Panc1 (cell line): ENCODE measurements at regions not wholly inside any gene's neighbourhood (a gene's known extent, or its start where the extent isn't known, plus 50 kb on each side); places are given as distances from the start of the nearest gene placed in this dataset.

ENCODE experiments used
- ATAC-seq: fragments of 200-7000 bp; cut with Tn5 transposase; 2 replicates; pipeline ENCODE4 v1.9.1; 2020; ENCODE audit warnings: mild to moderate bottlenecking, moderate library complexity
- BruUV-seq: library from RNA; stranded (reverse); fragments of 400-500 nt; replicated peaks from 2 replicates; lab custom pipeline; 2021; lab: Mats Ljungman, UMichigan
- CTCF ChIA-PET: fragments of 300-600 bp; sonication (Branson Sonifier 250); formaldehyde crosslinking; loops from one replicate; lab custom pipeline; 2022; ENCODE audit warnings: antibody characterized with exemption; lab: Charles Lee
- POLR2A ChIA-PET: fragments of 300-600 bp; sonication (Branson Sonifier 250); formaldehyde crosslinking; loops from one replicate; lab custom pipeline; 2022; ENCODE audit warnings: antibody characterized with exemption; lab: Charles Lee
- DNase-seq: peaks from one replicate; pipeline ENCODE4 v3.0.0-alpha.2; 2010; ENCODE audit warnings: low read depth, low spot score
- H3K27ac ChIP-seq: 2 replicates; pipeline ENCODE4 v1.5.1; 2011; ENCODE audit warnings: mild to moderate bottlenecking, low read length, inconsistent platforms
- H3K27me3 ChIP-seq: fragments of 200-500 bp; sonication (Bioruptor generic); 2 replicates; pipeline ENCODE4 v1.6.0; 2014; ENCODE audit warnings: low read length, inconsistent platforms; ENCODE audit not compliant: control insufficient read depth, insufficient read depth
- H3K36me3 ChIP-seq: fragments of 200-500 bp; sonication (Bioruptor generic); 2 replicates; pipeline ENCODE4 v1.5.1; 2014; ENCODE audit warnings: inconsistent platforms, mild to moderate bottlenecking, low read length, moderate library complexity; ENCODE audit not compliant: control insufficient read depth, insufficient read depth
- H3K4me1 ChIP-seq: 2 replicates; pipeline ENCODE4 v1.5.1; 2011; ENCODE audit warnings: inconsistent platforms, mild to moderate bottlenecking, low read length, moderate library complexity; ENCODE audit not compliant: control insufficient read depth, insufficient read depth
- H3K4me3 ChIP-seq, 2 experiments: 2 replicates each; pipeline ENCODE4 v1.5.1; 2011 to 2012; ENCODE audit warnings: low read depth in 2 of 2, low read length in 2 of 2, mild to moderate bottlenecking in 2 of 2, inconsistent platforms in 1 of 2, moderate library complexity in 1 of 2
- H3K9me3 ChIP-seq: fragments of 200-500 bp; sonication (Bioruptor generic); 2 replicates; pipeline ENCODE4 v1.5.1; 2014; ENCODE audit warnings: low read depth, mild to moderate bottlenecking, inconsistent platforms, low read length, moderate library complexity; ENCODE audit not compliant: control insufficient read depth, insufficient read depth
- POLR2AphosphoS5 ChIP-seq: IDR thresholded peaks from 2 replicates; pipeline ENCODE4 v1.6.1; 2012; ENCODE audit warnings: mild to moderate bottlenecking, low read depth, low read length, moderate library complexity
- SIN3A ChIP-seq: IDR thresholded peaks from 2 replicates; pipeline ENCODE4 v1.6.1; 2012; ENCODE audit warnings: low read depth, mild to moderate bottlenecking, low read length, moderate library complexity, borderline replicate concordance; ENCODE audit not compliant: insufficient read depth
- TCF7L2 ChIP-seq: IDR thresholded peaks from 2 replicates; pipeline ENCODE4 v1.6.1; 2011; ENCODE audit warnings: mild to moderate bottlenecking, low read depth, low read length, inconsistent platforms
- in situ Hi-C: cut with HindIII; loops from 2 replicates; pipeline ENCODE4 v1.10.0; 2016; ENCODE audit warnings: low sequenced_read_pairs, low pct_unique_long_range_greater_than_20kb
- intact Hi-C: fragments of 100-400 bp; cut with micrococcal nuclease; formaldehyde crosslinking; loops from one replicate; pipeline ENCODE4 v1.10.0; 2022; ENCODE audit not compliant: unreplicated experiment
- TF ChIP-seq, protein P1 (sequence below): fragments of 450-650 bp; IDR thresholded peaks from 2 replicates; pipeline ENCODE4 v1.5.1; 2017; ENCODE audit warnings: mild to moderate bottlenecking
- TF ChIP-seq, protein P2 (sequence below), 2 experiments: IDR thresholded peaks; 2 replicates each; pipeline ENCODE4 v1.6.1; 2011 to 2012; ENCODE audit warnings: low read depth in 2 of 2, control low read depth in 1 of 2, low read length in 1 of 2, mild to moderate bottlenecking in 1 of 2, moderate library complexity in 1 of 2; ENCODE audit not compliant: insufficient read depth in 1 of 2

DNA sequence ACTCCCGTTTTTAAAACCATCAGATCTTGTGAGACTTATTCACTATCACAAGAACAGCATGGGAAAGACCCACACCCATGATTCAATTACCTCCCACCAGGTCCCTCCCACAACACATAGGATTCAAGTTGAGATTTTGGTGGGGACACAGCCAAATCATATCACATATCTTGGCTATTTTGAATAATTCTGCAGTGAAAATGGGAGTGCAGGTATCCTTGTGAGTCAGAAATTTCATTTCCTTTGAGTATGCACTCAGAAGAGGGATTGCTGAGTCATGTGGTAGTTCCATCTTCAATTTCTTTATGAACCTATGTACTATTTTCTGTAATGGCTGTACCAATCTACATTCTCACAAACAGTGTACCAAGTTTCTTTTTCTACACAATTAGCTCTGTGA lies 125.8 kb downstream of the ANKRD7 start:
- TF ChIP-seq, protein P1, sequence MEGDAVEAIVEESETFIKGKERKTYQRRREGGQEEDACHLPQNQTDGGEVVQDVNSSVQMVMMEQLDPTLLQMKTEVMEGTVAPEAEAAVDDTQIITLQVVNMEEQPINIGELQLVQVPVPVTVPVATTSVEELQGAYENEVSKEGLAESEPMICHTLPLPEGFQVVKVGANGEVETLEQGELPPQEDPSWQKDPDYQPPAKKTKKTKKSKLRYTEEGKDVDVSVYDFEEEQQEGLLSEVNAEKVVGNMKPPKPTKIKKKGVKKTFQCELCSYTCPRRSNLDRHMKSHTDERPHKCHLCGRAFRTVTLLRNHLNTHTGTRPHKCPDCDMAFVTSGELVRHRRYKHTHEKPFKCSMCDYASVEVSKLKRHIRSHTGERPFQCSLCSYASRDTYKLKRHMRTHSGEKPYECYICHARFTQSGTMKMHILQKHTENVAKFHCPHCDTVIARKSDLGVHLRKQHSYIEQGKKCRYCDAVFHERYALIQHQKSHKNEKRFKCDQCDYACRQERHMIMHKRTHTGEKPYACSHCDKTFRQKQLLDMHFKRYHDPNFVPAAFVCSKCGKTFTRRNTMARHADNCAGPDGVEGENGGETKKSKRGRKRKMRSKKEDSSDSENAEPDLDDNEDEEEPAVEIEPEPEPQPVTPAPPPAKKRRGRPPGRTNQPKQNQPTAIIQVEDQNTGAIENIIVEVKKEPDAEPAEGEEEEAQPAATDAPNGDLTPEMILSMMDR: no peak
- TF ChIP-seq POLR2AphosphoS5 (no peak), TCF7L2 (no peak), SIN3A (no peak)
- TF ChIP-seq, protein P2, sequence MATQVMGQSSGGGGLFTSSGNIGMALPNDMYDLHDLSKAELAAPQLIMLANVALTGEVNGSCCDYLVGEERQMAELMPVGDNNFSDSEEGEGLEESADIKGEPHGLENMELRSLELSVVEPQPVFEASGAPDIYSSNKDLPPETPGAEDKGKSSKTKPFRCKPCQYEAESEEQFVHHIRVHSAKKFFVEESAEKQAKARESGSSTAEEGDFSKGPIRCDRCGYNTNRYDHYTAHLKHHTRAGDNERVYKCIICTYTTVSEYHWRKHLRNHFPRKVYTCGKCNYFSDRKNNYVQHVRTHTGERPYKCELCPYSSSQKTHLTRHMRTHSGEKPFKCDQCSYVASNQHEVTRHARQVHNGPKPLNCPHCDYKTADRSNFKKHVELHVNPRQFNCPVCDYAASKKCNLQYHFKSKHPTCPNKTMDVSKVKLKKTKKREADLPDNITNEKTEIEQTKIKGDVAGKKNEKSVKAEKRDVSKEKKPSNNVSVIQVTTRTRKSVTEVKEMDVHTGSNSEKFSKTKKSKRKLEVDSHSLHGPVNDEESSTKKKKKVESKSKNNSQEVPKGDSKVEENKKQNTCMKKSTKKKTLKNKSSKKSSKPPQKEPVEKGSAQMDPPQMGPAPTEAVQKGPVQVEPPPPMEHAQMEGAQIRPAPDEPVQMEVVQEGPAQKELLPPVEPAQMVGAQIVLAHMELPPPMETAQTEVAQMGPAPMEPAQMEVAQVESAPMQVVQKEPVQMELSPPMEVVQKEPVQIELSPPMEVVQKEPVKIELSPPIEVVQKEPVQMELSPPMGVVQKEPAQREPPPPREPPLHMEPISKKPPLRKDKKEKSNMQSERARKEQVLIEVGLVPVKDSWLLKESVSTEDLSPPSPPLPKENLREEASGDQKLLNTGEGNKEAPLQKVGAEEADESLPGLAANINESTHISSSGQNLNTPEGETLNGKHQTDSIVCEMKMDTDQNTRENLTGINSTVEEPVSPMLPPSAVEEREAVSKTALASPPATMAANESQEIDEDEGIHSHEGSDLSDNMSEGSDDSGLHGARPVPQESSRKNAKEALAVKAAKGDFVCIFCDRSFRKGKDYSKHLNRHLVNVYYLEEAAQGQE (IDR thresholded peaks at IDR 0.05; ENCODE audit: insufficient read depth in 1 of 2, low read depth in 2 of 2, low read length in 1 of 2): no peak
- BruUV-seq: no TSS peak
- in situ Hi-C loops: no loop called here
- intact Hi-C loops: loop anchor here (5.0 kb wide), 1 partner anchor 827 kb away; no protein-coding TSS in a partner anchor
- ATAC-seq: no peak
- Histone ChIP-seq H3K27me3 (no peaks in the 10 kb centered on the region), H3K36me3 (no peaks in the 10 kb centered on the region), H3K4me1 (no peaks in the 10 kb centered on the region), H3K9me3 (no peaks in the 10 kb centered on the region), H3K27ac (no peak overlapping the region), H3K4me3 (no peak overlapping the region)
- ChIA-PET POLR2A (no interaction called here), CTCF (no interaction called here)
- DNase-seq: no peak

DNA sequence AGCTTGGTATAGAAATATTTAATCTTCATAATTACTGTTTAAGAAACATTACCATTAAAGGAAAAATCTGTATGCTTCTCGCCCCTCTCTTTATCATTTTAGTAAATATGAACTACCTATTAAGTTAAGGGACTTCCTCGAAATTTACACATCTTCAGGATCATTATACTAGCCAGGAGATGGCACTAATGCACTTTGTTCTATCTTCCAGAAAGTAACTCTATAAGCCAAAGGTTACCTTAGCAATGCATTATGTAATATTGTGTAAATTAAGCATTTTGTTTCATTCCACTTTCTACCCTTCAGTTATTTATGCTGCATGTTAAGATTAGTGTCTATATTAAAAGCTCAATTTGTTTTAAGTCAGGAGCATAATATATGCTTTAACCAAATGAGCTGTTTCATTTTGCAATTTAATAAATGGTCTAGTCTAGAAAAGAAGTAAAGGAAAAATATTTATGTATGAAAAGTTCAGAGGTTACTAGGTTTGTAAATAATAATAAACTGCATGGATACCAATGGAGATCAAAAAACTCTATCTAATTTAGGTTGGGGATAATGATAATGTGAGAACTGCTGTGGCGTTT lies 128.5 kb downstream of the ANKRD7 start:
- POLR2A ChIA-PET: no interaction called here
- H3K9me3 ChIP-seq: peaks cover 3% of the 10 kb centered on the region; the same call in 1 of the 2 replicates
- H3K4me1 ChIP-seq: no peaks in the 10 kb centered on the region
- no peak; the same call in 1 of the 2 replicates for ATAC-seq
- H3K36me3 ChIP-seq: no peaks in the 10 kb centered on the region
- no peaks in the 10 kb centered on the region for H3K27me3 ChIP-seq
- no peak overlapping the region for H3K27ac ChIP-seq
- H3K4me3 ChIP-seq: no peak overlapping the region
- in situ Hi-C loops: no loop called here
- no TSS peak for BruUV-seq
- DNase-seq: peak; percentile 5
- no peak for TF ChIP-seq SIN3A
- no peak for TF ChIP-seq TCF7L2
- no peak for TF ChIP-seq POLR2AphosphoS5
- TF ChIP-seq, protein P1: peak; percentile 19; the same call in 1 of the 2 replicates
- TF ChIP-seq, protein P2 (IDR thresholded peaks at IDR 0.05; ENCODE audit: insufficient read depth in 1 of 2, low read depth in 2 of 2, low read length in 1 of 2): no peak
- intact Hi-C loops: loop anchor here (5.0 kb wide), 1 partner anchor 824 kb away; no protein-coding TSS in a partner anchor
- CTCF ChIA-PET: no interaction called here
